Renal cortex interstitium (tissue), 11 donors: ENCODE measurements at regions not wholly inside any gene's neighbourhood (a gene's known extent, or its start where the extent isn't known, plus 50 kb on each side); places are given as distances from the start of the nearest gene placed in this dataset.
A peak's percentile ranks its signal among the peaks of the same experiment; 100 is the strongest.

ENCODE experiments used
- DNase-seq, 11 donors: peaks; one replicate each; pipeline ENCODE4 v3.0.0-alpha.2; 2013; ENCODE audit warnings: low read depth in 9 of 11, low spot score in 4 of 11; ENCODE audit errors: extremely low read depth in 1 of 11

GRCh38 chr1:221347706-221348105 is 394.2 kb downstream of the DUSP10 start:
- no peak for DNase-seq

- no peak for DNase-seq
These were observed 391.8 kb downstream of the DUSP10 start for GRCh38 chr1:221350091-221350490.

DNA sequence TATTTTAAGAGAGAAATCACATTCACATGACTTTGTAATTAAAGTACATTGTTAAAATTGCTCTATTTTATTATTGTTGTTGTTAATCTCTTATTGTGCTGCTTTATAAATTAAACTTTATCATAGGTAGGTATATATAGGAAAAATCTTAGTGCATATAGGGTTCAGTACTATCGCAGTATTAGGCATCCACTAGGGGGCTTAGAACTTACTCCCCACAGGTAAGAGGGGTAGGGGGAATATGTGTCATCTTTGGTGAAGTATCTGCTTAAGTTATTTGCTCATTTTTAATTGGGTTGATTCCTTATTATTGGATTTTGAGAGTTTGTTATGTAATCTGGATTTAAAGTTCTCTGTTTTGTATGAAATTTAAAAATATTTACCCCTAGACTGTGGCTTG is 385.2 kb downstream of the DUSP10 start:
- no peak for DNase-seq

- no peak for DNase-seq
These were observed 378.9 kb downstream of the DUSP10 start for GRCh38 chr1:221363039-221363438.

DNA sequence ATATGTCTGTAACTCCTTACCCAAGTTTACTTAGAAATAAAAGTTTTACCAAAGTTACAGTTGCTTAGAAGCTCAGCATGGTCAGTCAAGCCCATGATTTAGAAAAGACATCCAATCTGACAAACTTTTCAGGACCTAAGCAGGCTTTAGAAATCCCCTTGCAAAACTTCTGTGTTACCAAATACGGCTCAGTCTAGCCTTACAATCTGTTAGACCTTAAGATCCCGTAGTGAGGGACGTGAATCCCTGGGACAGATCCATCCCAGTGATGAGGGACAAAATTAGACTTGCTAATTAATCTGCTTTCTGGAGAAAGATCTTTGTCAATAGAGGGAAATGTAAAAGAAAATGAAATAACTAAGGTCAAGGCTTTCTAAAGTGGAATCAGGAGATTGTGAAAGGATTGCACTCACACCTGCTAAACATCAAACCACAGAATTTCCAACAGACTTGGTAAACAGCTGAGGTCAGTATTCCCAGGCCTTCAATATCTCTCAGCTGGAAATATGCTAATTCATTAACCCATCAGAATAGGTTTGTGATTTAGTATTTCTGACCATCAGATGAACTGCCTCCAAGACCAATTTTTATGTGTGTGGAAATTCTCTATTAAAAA is 375.3 kb downstream of the DUSP10 start:
- no peak for DNase-seq

DNA sequence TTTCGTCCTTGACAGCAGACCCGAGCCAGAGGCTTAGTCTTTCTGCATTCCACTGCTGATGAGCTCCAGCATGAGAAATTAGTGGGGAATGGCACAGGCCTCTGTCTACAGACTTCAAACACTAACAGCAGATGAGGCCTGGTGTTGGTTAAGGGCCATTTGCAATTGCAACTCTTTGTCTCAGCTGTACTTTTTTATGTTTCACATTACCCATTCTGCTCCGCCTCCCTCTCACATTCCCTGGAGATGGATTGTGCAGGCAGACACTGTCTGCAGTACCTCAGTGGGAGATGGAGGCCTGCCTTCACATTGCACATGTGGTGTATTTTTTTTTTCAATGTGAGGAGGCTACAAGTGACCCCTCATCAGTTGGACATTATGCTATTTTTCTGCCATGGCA is 370.2 kb downstream of the DUSP10 start:
- DNase-seq: no peak

- DNase-seq: no peak
These were observed 368.1 kb downstream of the DUSP10 start for GRCh38 chr1:221373795-221374194.

DNA sequence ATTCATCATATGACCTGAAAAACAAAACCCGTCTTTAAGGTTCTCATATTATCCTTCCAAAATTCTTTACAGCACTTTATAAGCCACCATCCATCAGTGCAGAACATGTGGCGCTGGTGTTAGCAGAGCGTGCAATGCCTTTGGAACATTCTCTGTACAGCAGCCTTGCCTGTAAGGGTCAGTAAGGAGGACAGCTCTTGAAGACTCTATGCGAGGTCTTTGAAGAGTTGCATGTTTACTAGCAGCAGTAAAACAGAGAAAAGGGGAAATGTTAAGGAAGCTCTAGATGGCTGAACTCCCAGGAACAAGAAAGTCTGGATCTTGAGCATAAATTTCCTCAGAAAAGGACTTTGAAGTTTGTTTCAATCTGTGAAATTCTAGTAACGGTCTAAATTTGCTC is 365.6 kb downstream of the DUSP10 start:
- DNase-seq: peak in 7 of 11 donors; percentile 4 to 57 (median 28)

DNA sequence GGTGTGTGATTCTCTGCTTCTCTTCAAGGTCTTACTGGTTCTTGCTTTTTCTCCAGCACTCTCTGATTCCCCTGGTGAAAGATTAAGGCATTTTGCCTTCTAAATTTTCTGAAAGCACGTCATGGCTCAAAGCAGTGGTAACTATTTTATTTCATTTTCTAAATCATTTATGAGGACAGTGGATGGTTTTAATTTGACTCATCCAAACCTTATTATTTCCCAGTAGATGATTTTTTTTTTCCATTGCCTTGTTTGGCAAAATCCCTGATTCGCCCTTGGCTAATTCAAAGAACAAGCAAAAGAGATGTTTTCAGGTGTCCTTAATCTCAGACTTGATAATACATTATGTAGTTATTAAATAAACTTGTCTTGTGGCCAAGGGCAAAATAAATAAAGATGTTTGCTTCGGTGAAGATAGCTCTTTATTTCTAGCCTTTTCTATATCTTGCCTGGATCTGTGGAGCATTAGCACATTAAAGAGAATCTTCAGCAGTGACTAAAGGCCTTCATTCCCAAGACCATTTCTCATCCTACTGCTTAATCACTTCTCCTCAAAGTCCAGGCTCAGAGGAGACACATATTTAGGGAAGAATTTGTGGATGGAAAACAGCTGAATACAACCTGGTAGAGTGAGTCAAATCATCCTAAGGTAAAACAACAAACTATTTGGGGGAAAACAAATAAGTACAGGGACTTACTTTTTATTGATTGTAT is 359.8 kb downstream of the DUSP10 start:
- DNase-seq: no peak

DNA sequence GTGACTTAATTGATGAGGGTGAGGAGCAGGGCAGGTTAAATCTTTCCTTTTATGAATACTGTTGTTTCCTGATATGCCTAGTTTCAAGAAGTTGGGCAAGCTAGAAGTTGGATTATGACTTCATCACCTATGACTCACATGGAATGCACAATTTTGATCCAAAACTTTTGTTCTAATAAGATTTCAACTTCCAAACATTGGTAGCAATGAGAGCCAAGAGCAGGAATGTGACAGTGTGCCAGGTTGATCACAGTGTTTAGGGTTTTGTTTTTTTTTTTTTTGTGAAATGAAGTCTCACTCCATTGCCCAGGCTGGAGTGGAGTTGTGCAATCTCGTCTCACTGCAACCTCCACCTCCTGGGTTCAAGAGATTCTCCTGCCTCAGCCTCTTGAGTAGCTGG is 349.4 kb downstream of the DUSP10 start:
- DNase-seq: no peak

DNA sequence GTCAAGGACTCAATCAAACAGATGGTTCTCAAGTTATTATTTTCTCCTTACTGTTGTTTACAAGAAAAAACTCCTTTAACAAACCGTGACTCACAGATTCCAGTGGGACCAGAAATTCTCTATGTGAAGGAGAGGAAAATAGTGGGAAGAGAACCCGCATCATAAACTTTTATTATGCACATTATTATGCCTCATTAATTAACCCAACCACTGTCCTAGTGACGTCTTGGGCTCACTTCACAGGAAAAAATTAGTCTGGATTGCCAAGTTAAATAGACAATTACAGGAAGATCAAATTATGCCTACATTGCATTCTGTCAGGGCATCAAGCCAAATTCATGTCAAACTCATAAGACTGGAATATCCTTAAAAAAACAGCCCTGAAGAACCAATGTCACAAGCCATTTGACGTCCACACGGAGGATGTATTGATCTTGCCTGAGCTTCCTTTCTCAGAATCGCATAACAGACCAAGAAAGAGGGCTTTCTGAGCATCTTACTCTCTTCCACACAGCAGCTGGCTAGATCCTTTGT is 347.8 kb downstream of the DUSP10 start:
- peak; percentile 25 to 75 (median 62) for DNase-seq

- no peak for DNase-seq
These were observed 345.4 kb downstream of the DUSP10 start for GRCh38 chr1:221396526-221396925.

DNA sequence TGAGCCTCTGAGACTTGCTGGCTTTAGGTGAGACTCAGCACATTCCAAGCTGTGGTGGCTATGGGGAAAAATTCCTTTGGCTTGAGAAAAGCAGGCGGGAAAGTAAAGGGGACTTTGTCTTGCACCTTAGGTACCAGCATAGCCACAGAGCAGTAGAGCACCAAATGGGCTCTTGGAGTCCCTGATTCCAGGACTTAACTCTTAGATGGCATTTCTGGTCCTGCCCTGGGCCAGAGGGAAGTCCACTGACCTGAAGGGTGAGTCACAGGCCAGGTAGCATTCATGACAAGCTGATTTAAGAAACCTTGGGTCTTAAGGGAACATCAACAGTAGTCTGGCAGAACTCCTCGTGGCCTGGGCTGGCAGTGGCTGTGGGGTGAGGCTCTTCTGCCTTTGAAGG is 344.7 kb downstream of the DUSP10 start:
- DNase-seq: no peak

DNA sequence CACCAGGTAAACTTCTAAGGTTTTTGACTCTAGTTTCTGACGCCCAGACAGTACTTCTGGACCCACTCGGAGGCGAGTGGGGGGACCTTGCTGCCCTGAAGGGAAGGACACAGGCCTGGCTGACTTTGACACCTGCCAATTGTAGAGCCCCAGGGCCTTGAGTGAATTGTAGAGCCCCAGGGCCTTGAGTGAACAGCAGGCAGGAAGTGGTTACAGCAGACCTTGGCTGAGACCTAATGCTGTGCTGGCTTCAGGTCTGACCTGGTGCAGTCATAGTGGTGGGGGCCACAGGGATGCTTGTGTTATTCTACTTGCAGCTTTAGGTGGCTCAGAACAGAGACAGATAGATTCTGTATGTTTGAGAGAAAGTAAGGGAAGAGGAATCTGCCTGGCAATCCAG is 344.3 kb downstream of the DUSP10 start:
- DNase-seq: no peak

DNA sequence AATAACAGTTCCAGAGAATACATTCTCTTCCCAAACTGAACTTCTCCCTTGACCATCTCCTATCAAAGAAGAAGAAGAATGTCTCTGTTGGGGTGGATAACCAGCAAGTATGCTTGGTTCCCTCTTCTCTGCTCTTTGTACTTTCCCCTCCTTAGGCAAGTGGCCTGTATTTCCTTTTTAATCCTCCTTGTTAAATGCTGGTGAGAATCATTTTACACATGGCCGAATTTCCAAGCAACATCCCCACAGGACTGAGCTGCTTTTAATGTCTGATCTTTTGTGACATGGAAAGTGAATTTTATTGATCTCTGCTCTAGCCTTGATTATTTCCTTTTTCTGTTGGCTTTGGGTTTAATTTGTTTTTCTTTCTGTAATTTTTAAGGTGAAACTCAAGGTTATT is 336.7 kb downstream of the DUSP10 start:
- DNase-seq: no peak

DNA sequence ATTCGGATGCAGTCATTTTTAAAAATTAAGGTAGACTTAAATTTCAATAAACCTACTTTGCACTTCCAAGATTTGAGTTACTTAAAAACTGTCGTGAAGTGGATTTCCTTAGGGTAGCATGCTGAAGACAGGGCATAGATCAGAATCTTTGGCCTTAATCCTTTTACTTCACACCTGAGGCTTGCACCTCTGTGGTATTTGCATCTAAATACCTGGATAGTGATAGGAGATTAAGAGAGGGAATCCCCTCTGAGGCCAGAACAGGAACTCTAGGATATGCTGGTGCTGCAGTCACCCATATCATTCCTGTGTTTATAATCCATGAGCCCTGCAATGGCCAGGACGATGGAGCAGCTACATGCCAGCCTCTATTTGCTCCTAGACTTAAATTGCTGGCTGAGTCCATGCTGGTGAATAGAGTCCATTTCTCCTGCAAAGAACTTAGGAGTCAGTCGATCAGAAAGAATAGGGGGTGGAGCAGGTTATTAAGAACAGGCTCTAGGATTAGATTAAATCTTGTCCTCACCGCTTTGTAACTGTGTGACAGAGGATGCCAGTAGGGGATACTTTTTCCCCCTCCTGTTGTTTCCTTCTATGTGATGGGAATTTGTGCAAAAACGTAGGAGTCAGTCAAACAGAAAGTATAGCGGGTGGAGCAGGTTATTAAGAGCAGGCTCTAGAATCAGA is 333.6 kb downstream of the DUSP10 start:
- DNase-seq: no peak

- no peak for DNase-seq
These were observed 330.6 kb downstream of the DUSP10 start for GRCh38 chr1:221411283-221411682.

- no peak for DNase-seq
These were observed 326.9 kb downstream of the DUSP10 start for GRCh38 chr1:221414772-221415539.

DNA sequence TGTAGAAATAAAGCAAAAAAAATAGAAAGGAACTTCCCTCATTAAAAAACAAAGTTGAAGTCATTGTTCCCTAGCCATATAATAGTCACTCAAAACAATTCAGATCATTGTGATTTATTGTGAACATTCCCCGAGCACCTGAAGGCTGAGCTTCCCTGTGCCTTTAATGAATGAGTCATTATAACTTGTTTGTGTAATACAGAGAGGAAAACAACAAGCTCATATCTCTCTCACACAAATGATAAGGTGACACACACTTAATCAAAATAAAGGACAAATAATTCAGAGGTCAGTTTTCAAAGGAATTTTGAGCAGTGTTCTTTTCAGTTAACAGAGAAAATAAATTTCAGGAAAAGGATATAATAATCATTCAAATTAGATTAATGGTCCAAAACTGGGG is 326.2 kb downstream of the DUSP10 start:
- no peak for DNase-seq

DNA sequence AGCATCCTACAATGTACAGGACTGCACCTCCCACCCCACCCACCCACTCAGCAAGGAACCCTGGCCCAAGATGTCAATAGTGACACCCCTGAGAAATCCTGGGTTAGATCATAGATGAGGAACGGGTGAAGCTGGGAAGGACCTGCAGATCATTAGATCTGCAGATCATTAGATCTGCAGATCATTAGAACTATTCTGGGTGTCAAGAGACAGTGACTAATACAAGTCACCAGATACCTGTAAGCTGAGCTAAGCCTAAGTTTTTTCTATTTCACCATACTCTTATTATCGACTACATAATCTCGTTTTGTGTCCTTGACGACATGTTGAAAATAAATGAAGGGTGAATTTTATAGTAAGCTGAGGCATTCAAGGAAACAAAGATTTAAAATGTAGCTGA is 325.7 kb downstream of the DUSP10 start:
- DNase-seq: no peak
